Ovary (tissue), 3 donors: ENCODE measurements at regions not wholly inside any gene's neighbourhood (a gene's known extent, or its start where the extent isn't known, plus 50 kb on each side); places are given as distances from the start of the nearest gene placed in this dataset.

Experiments
- EP300 ChIP-seq: sonication (generic); formaldehyde crosslinking; IDR thresholded peaks from one replicate; pipeline ENCODE4 v1.6.1; 2017; ENCODE audit warnings: antibody characterized with exemption
- POLR2A ChIP-seq: fragments of 450-650 bp; IDR thresholded peaks from one replicate; pipeline ENCODE4 v1.6.1; 2017; ENCODE audit warnings: antibody characterized with exemption, mild to moderate bottlenecking, moderate library complexity
- TF ChIP-seq, protein P1 (sequence below), 3 donors: fragments of 450-650 bp in 2 of 3; fragments of 200-600 bp in 1 of 3; IDR thresholded peaks; one replicate each; pipeline versions ENCODE4 v1.5.1 to v1.8.0; 2016 to 2022; ENCODE audit warnings: antibody characterized with exemption in 3 of 3, mild to moderate bottlenecking in 1 of 3
- donor health status: DM: no; HTN: no; CAD: no.

DNA sequence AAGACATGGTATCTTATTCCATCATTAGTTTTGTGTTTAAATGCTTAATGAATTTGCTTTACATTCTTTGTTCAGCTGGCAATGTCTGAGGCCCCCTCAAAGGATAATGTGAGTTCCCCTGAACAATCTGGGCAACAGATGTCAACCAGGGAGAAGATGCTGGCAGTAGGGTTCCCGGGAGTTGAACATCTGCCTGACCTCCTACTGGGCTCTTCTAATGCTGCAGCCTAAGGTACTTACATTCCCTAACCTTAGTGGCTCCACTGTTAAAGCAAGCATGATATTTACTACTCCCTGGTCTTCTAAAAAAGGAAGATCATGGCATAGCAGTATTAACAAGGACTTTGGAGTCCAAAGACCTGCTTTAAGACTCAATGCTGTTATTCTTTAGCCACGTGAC lies 574.9 kb upstream of the NR5A2 start:
- TF ChIP-seq, protein P1, sequence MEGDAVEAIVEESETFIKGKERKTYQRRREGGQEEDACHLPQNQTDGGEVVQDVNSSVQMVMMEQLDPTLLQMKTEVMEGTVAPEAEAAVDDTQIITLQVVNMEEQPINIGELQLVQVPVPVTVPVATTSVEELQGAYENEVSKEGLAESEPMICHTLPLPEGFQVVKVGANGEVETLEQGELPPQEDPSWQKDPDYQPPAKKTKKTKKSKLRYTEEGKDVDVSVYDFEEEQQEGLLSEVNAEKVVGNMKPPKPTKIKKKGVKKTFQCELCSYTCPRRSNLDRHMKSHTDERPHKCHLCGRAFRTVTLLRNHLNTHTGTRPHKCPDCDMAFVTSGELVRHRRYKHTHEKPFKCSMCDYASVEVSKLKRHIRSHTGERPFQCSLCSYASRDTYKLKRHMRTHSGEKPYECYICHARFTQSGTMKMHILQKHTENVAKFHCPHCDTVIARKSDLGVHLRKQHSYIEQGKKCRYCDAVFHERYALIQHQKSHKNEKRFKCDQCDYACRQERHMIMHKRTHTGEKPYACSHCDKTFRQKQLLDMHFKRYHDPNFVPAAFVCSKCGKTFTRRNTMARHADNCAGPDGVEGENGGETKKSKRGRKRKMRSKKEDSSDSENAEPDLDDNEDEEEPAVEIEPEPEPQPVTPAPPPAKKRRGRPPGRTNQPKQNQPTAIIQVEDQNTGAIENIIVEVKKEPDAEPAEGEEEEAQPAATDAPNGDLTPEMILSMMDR (IDR thresholded peaks at IDR 0.05), result no peak
- TF ChIP-seq EP300 (no peak), POLR2A (no peak)
